ENCODE measurements at regions not wholly inside any gene's neighbourhood (a gene's known extent, or its start where the extent isn't known, plus 50 kb on each side); places are given as distances from the start of the nearest gene placed in this dataset.

DNA sequence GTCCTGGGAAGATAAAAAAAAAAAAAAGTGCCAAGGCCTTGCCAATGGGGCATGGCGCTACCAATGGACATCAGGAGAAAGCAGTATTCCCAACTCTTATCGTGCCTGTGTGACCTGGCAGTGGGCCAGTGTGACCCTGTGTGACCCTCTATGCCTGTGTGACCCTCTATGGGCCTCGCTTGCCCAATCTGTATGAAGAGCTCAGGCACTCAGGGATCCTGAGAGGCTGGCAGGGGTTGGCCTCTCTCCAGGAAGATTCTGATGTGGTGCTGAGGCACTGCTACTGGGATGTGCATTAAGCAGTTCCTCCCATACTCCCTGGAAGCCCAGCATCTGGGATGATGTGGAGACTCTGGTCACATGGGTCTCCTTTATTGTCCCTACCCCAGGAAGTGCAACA lies 179.2 kb downstream of the MACROH2A1 start:
- no peaks in the 10 kb centered on the region for H3K9me3 Mint-ChIP-seq (ENCODE audit: unreplicated experiment)
- TF ChIP-seq, protein P1, sequence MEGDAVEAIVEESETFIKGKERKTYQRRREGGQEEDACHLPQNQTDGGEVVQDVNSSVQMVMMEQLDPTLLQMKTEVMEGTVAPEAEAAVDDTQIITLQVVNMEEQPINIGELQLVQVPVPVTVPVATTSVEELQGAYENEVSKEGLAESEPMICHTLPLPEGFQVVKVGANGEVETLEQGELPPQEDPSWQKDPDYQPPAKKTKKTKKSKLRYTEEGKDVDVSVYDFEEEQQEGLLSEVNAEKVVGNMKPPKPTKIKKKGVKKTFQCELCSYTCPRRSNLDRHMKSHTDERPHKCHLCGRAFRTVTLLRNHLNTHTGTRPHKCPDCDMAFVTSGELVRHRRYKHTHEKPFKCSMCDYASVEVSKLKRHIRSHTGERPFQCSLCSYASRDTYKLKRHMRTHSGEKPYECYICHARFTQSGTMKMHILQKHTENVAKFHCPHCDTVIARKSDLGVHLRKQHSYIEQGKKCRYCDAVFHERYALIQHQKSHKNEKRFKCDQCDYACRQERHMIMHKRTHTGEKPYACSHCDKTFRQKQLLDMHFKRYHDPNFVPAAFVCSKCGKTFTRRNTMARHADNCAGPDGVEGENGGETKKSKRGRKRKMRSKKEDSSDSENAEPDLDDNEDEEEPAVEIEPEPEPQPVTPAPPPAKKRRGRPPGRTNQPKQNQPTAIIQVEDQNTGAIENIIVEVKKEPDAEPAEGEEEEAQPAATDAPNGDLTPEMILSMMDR (IDR thresholded peaks at IDR 0.05): no peak
- H3K36me3 Mint-ChIP-seq (ENCODE audit: unreplicated experiment): no peaks in the 10 kb centered on the region
- H3K27me3 Mint-ChIP-seq (ENCODE audit: unreplicated experiment): peaks cover 16% of the 10 kb centered on the region
- H3K4me3 Mint-ChIP-seq (ENCODE audit: unreplicated experiment): no peak overlapping the region
- H3K4me1 Mint-ChIP-seq (ENCODE audit: unreplicated experiment): no peaks in the 10 kb centered on the region
- H3K27ac Mint-ChIP-seq (ENCODE audit: unreplicated experiment): no peak overlapping the region
- DNase-seq (ENCODE audit: extremely low spot score, unreplicated experiment): peak; percentile 67

GRCh38 chr5:135218790-135219568 lies 180.1 kb downstream of the MACROH2A1 start:
- Mint-ChIP-seq H3K9me3 (ENCODE audit: unreplicated experiment) (no peaks in the 10 kb centered on the region), H3K4me3 (ENCODE audit: unreplicated experiment) (no peak overlapping the region), H3K27ac (ENCODE audit: unreplicated experiment) (no peak overlapping the region), H3K27me3 (ENCODE audit: unreplicated experiment) (peaks cover 14% of the 10 kb centered on the region), H3K36me3 (ENCODE audit: unreplicated experiment) (no peaks in the 10 kb centered on the region), H3K4me1 (ENCODE audit: unreplicated experiment) (no peaks in the 10 kb centered on the region)
- TF ChIP-seq, protein P1 (IDR thresholded peaks at IDR 0.05): no peak
- DNase-seq (ENCODE audit: extremely low spot score, unreplicated experiment): peak; percentile 51

DNA sequence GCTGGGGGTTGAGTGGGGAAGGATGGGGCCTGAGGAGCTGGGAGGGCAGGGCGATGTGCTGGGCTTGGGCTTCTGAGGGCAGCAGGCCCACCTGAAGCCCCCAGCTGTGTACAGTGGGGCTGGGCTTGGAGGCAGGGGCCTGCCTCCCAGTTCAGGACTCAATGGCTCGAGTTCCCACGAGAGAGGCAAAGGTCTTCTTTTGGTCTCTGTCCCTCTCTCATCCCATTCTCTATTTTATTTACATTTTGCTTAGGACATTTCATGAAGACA lies 180.6 kb downstream of the MACROH2A1 start:
- H3K9me3 Mint-ChIP-seq (ENCODE audit: unreplicated experiment): no peaks in the 10 kb centered on the region
- peaks cover 14% of the 10 kb centered on the region for H3K27me3 Mint-ChIP-seq (ENCODE audit: unreplicated experiment)
- DNase-seq (ENCODE audit: extremely low spot score, unreplicated experiment): peak; percentile 44
- H3K27ac Mint-ChIP-seq (ENCODE audit: unreplicated experiment): no peak overlapping the region
- TF ChIP-seq, protein P1 (IDR thresholded peaks at IDR 0.05): no peak
- no peaks in the 10 kb centered on the region for H3K36me3 Mint-ChIP-seq (ENCODE audit: unreplicated experiment)
- no peaks in the 10 kb centered on the region for H3K4me1 Mint-ChIP-seq (ENCODE audit: unreplicated experiment)
- no peak overlapping the region for H3K4me3 Mint-ChIP-seq (ENCODE audit: unreplicated experiment)

DNA sequence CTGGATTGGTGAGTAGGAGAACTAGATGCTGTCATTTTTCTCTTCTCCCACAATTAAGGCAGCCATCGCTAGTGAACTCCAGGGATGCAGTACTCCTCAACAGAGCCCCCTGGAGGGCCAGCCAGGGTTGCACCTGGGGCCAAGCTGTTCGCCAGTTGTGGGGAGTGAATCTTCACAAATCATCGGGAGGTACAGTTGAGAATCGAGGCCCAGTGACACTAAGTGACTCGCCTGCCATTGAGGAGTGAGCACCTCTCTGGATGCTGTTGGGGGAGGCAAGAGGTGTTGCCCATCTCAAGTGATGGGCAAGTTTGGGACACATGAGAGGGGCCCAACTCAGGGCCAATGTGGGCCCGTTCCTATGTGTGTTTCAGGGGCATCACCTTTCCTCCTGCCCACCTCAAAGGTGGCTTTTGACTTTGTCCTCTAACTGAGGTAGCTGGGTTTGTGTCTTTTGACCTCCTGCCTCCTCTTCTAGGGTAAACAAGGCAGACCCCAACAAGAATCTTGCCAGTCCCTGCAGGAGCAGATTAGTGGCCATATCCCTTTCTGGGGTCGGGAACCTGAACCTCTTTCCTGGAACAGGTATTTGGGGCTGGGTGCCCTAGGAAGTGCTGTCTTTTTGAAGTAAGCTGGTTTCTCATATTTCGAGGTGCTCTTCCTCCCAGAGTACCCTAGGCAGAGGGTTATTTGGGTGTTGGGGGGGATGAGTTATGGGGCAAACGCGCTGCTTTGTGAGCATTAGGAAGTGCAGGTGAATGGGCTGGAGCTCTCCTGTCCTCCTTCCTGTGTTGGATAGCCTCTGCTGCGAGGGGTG lies 181.2 kb downstream of the MACROH2A1 start:
- peak; percentile 76 for DNase-seq (ENCODE audit: extremely low spot score, unreplicated experiment)
- no peak overlapping the region for H3K27ac Mint-ChIP-seq (ENCODE audit: unreplicated experiment)
- TF ChIP-seq, protein P1 (IDR thresholded peaks at IDR 0.05): no peak
- no peaks in the 10 kb centered on the region for H3K36me3 Mint-ChIP-seq (ENCODE audit: unreplicated experiment)
- no peak overlapping the region for H3K4me3 Mint-ChIP-seq (ENCODE audit: unreplicated experiment)
- H3K27me3 Mint-ChIP-seq (ENCODE audit: unreplicated experiment): peaks cover 14% of the 10 kb centered on the region
- H3K9me3 Mint-ChIP-seq (ENCODE audit: unreplicated experiment): no peaks in the 10 kb centered on the region
- no peaks in the 10 kb centered on the region for H3K4me1 Mint-ChIP-seq (ENCODE audit: unreplicated experiment)

Data from osteocyte (in vitro differentiated cells).